ENCODE measurements at regions not wholly inside any gene's neighbourhood (a gene's known extent, or its start where the extent isn't known, plus 50 kb on each side); places are given as distances from the start of the nearest gene placed in this dataset.
"Not testable (repeated sequence)": the region's sequence is repeated elsewhere in the genome, so short reads cannot be mapped to it uniquely, and the experiment has no call there.

- CTCF ChIA-PET; DNase-seq; ATAC-seq (replicated peaks in 1 of 4); H3K9me3 ChIP-seq; H3K36me3 ChIP-seq (ENCODE audit: control insufficient read depth in 2 of 2, extremely low read depth in 1 of 2, insufficient read depth in 1 of 2, low read length in 1 of 2); H3K27ac Mint-ChIP-seq; H3K4me3 Mint-ChIP-seq; H3K4me1 ChIP-seq (ENCODE audit: control insufficient read depth in 1 of 2, extremely low read depth in 1 of 2, insufficient read depth in 2 of 2, low read length in 2 of 2); H3K27ac ChIP-seq (ENCODE audit: low read length); POLR2A ChIA-PET; H3K27me3 ChIP-seq (replicated peaks in 1 of 2; ENCODE audit: control insufficient read depth in 2 of 2, extremely low read depth in 1 of 2, insufficient read depth in 2 of 2, low read length in 1 of 2); H3K4me3 ChIP-seq (ENCODE audit: control insufficient read depth in 1 of 2, extremely low read depth in 1 of 2, low read length in 1 of 2); H3K4me1 Mint-ChIP-seq; H3K36me3 Mint-ChIP-seq; H3K27me3 Mint-ChIP-seq: not testable (repeated sequence)
- WGBS (ENCODE audit: insufficient coverage): 68% methylated on average over 4 of the region's 5 CpGs
- peaks cover 9 to 20% (median 18%) of the 10 kb centered on the region in 3 donors for H3K9me3 Mint-ChIP-seq
These were observed 277.5 kb upstream of the PTPRD start for GRCh38 chr9:10890266-10890665.

DNA sequence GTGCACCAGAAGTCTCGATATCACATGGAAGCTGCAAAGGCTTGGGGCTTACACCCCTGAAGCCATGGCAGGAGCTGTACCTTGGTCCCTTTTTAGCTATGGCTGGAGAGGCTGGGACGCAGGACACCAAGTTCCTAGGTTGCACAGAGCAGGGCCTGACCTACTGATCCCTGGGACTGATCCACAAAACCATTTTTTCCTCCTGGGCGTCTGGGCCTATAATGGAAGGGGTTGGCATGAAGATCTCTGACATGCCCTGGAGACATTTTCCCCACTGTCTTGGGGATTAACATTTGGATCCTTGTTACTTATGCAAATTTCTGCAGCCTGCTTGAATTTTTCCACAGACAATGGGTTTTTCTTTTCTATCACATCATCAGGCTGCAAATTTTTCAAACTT lies 286.7 kb upstream of the PTPRD start:
- CTCF ChIA-PET: no interaction called here
- H3K27ac Mint-ChIP-seq: no peak overlapping the region
- H3K4me1 Mint-ChIP-seq: no peaks in the 10 kb centered on the region
- H3K4me3 Mint-ChIP-seq: no peak overlapping the region
- H3K27ac ChIP-seq (ENCODE audit: low read length): no peak overlapping the region
- no peak for DNase-seq
- POLR2A ChIA-PET: no interaction called here
- H3K36me3 Mint-ChIP-seq: no peaks in the 10 kb centered on the region
- no peak for ATAC-seq (replicated peaks in 1 of 4)
- H3K36me3 ChIP-seq (ENCODE audit: control insufficient read depth in 2 of 2, extremely low read depth in 1 of 2, insufficient read depth in 1 of 2, low read length in 1 of 2): no peaks in the 10 kb centered on the region
- H3K27me3 Mint-ChIP-seq: no peaks in the 10 kb centered on the region
- H3K9me3 Mint-ChIP-seq: peaks cover 17 to 24% (median 18%) of the 10 kb centered on the region in 3 donors
- H3K9me3 ChIP-seq: no peaks in the 10 kb centered on the region
- H3K4me3 ChIP-seq (ENCODE audit: control insufficient read depth in 1 of 2, extremely low read depth in 1 of 2, low read length in 1 of 2): no peak overlapping the region
- WGBS (ENCODE audit: insufficient coverage): 70% methylated on average over 2 of the region's 3 CpGs
- H3K27me3 ChIP-seq (replicated peaks in 1 of 2; ENCODE audit: control insufficient read depth in 2 of 2, extremely low read depth in 1 of 2, insufficient read depth in 2 of 2, low read length in 1 of 2): no peaks in the 10 kb centered on the region
- no peaks in the 10 kb centered on the region for H3K4me1 ChIP-seq (ENCODE audit: control insufficient read depth in 1 of 2, extremely low read depth in 1 of 2, insufficient read depth in 2 of 2, low read length in 2 of 2)

- Histone ChIP-seq H3K27me3 (replicated peaks in 1 of 2; ENCODE audit: control insufficient read depth in 2 of 2, extremely low read depth in 1 of 2, insufficient read depth in 2 of 2, low read length in 1 of 2) (no peaks in the 10 kb centered on the region), H3K9me3 (peaks cover 2% of the 10 kb centered on the region), H3K4me3 (ENCODE audit: control insufficient read depth in 1 of 2, extremely low read depth in 1 of 2, low read length in 1 of 2) (no peak overlapping the region), H3K4me1 (ENCODE audit: control insufficient read depth in 1 of 2, extremely low read depth in 1 of 2, insufficient read depth in 2 of 2, low read length in 2 of 2) (no peaks in the 10 kb centered on the region), H3K36me3 (ENCODE audit: control insufficient read depth in 2 of 2, extremely low read depth in 1 of 2, insufficient read depth in 1 of 2, low read length in 1 of 2) (no peaks in the 10 kb centered on the region), H3K27ac (ENCODE audit: low read length) (no peak overlapping the region)
- no peaks in the 10 kb centered on the region for H3K36me3 Mint-ChIP-seq
- no peak for ATAC-seq (replicated peaks in 1 of 4)
- no peak overlapping the region for H3K27ac Mint-ChIP-seq
- CTCF ChIA-PET: no interaction called here
- DNase-seq: no peak
- POLR2A ChIA-PET: no interaction called here
- H3K27me3 Mint-ChIP-seq: no peaks in the 10 kb centered on the region
- H3K9me3 Mint-ChIP-seq: peaks cover 14 to 25% (median 23%) of the 10 kb centered on the region in 3 donors
- no peaks in the 10 kb centered on the region for H3K4me1 Mint-ChIP-seq
- H3K4me3 Mint-ChIP-seq: no peak overlapping the region
- no CpG with 5 or more reads among the region's 1 CpG for WGBS (ENCODE audit: insufficient coverage)
These were observed 291.2 kb upstream of the PTPRD start for GRCh38 chr9:10903969-10904368.

DNA sequence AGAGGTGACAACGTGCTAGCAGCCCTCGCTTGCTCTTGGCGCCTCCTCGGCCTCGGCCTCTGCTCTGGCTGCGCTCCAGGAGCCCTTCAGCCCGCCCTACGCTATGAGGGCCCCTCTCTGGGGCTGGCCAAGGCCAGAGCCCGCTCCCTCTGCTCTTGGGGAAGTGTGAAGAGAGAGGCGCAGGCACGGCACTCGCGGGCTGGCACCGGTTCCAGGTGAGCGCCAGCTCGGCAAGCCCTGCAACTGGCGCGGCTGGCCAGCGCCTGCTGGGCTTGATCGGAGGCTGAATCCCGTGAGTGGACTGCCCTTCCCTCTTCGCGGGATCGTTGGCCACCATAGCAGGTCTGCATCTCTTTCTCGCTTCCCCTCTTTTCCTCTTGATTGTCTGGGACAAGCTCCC lies 298.0 kb upstream of the PTPRD start:
- 96% methylated on average over 13 of the region's 25 CpGs for WGBS (ENCODE audit: insufficient coverage)
- H3K9me3 Mint-ChIP-seq: peaks cover 18 to 23% (median 21%) of the 10 kb centered on the region in 3 donors
- CTCF ChIA-PET: no interaction called here

GRCh38 chr9:10911373-10911772 lies 298.6 kb upstream of the PTPRD start:
- Histone ChIP-seq H3K36me3 (ENCODE audit: control insufficient read depth in 2 of 2, extremely low read depth in 1 of 2, insufficient read depth in 1 of 2, low read length in 1 of 2) (no peaks in the 10 kb centered on the region), H3K9me3 (no peaks in the 10 kb centered on the region), H3K27ac (ENCODE audit: low read length) (no peak overlapping the region), H3K4me3 (ENCODE audit: control insufficient read depth in 1 of 2, extremely low read depth in 1 of 2, low read length in 1 of 2) (no peak overlapping the region), H3K4me1 (ENCODE audit: control insufficient read depth in 1 of 2, extremely low read depth in 1 of 2, insufficient read depth in 2 of 2, low read length in 2 of 2) (no peaks in the 10 kb centered on the region), H3K27me3 (replicated peaks in 1 of 2; ENCODE audit: control insufficient read depth in 2 of 2, extremely low read depth in 1 of 2, insufficient read depth in 2 of 2, low read length in 1 of 2) (no peaks in the 10 kb centered on the region)
- Mint-ChIP-seq H3K27ac (no peak overlapping the region), H3K36me3 (no peaks in the 10 kb centered on the region), H3K9me3 (peaks cover 16 to 22% (median 20%) of the 10 kb centered on the region in 3 donors), H3K4me1 (no peaks in the 10 kb centered on the region), H3K27me3 (no peaks in the 10 kb centered on the region), H3K4me3 (no peak overlapping the region)
- DNase-seq (no peak), ATAC-seq (replicated peaks in 1 of 4) (no peak)
- CTCF ChIA-PET: no interaction called here
- 88% methylated on average over 6 of the region's 6 CpGs for WGBS (ENCODE audit: insufficient coverage)
- POLR2A ChIA-PET: no interaction called here

More for the DNA sequence above, 298.0 kb upstream of the PTPRD start:
- ATAC-seq (replicated peaks in 1 of 4): no peak
- H3K27ac Mint-ChIP-seq: no peak overlapping the region
- H3K27me3 Mint-ChIP-seq: no peaks in the 10 kb centered on the region
- no peak overlapping the region for H3K4me3 Mint-ChIP-seq
- no peaks in the 10 kb centered on the region for H3K36me3 ChIP-seq (ENCODE audit: control insufficient read depth in 2 of 2, extremely low read depth in 1 of 2, insufficient read depth in 1 of 2, low read length in 1 of 2)
- POLR2A ChIA-PET: no interaction called here
- no peak for DNase-seq
- H3K4me1 Mint-ChIP-seq: no peaks in the 10 kb centered on the region
- H3K4me1 ChIP-seq (ENCODE audit: control insufficient read depth in 1 of 2, extremely low read depth in 1 of 2, insufficient read depth in 2 of 2, low read length in 2 of 2): no peaks in the 10 kb centered on the region
- no peak overlapping the region for H3K4me3 ChIP-seq (ENCODE audit: control insufficient read depth in 1 of 2, extremely low read depth in 1 of 2, low read length in 1 of 2)
- H3K36me3 Mint-ChIP-seq: no peaks in the 10 kb centered on the region
- no peaks in the 10 kb centered on the region for H3K27me3 ChIP-seq (replicated peaks in 1 of 2; ENCODE audit: control insufficient read depth in 2 of 2, extremely low read depth in 1 of 2, insufficient read depth in 2 of 2, low read length in 1 of 2)
- H3K9me3 ChIP-seq: no peaks in the 10 kb centered on the region
- no peak overlapping the region for H3K27ac ChIP-seq (ENCODE audit: low read length)

DNA sequence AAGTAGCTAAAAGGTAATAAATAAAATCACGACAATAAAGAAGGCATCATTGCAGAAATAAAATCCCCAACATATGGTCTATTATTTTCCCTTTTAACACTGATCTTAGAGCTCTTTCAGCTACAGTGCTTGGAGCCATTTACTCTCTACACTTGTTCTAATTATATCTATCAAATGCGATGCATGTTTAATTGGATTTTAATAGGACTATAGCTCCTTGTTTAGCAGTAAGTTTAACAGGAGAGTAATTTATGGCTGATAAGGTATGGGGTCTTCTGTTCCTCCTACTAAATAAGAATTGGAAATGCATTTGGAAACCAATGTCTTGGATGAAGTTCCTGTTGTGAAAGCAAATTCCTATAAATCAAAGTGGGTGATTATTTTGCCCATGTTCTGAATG lies 304.2 kb upstream of the PTPRD start:
- no peaks in the 10 kb centered on the region for H3K27me3 Mint-ChIP-seq

DNA sequence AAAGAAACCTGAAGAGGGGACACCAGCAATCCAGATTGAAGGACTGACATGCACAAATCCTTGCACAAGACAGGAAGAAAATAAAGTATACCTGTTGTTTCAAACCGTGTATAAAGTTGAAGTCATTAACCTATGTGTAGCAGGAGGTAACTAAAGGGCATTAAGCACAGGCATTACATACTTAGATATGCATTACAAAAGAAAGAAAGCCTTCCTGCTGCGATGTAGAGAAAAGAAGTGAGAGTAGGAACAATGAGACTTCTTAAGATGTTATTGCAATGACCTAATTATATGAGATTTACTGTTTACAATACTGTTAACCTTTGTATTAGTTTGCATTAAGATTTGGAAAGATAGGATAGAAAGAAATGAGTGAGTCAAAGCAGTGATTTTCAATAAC lies 308.9 kb upstream of the PTPRD start:
- Mint-ChIP-seq H3K36me3 (no peaks in the 10 kb centered on the region), H3K27me3 (no peaks in the 10 kb centered on the region)
- CTCF ChIA-PET: no interaction called here

More for the DNA sequence above, 304.2 kb upstream of the PTPRD start:
- POLR2A ChIA-PET: no interaction called here
- H3K4me1 Mint-ChIP-seq: no peaks in the 10 kb centered on the region
- H3K4me3 Mint-ChIP-seq: no peak overlapping the region
- no peak overlapping the region for H3K4me3 ChIP-seq (ENCODE audit: control insufficient read depth in 1 of 2, extremely low read depth in 1 of 2, low read length in 1 of 2)
- no peaks in the 10 kb centered on the region for H3K36me3 Mint-ChIP-seq
- DNase-seq (no peak), ATAC-seq (replicated peaks in 1 of 4) (no peak)
- WGBS (ENCODE audit: insufficient coverage): no CpG with 5 or more reads among the region's 2 CpGs
- CTCF ChIA-PET: no interaction called here
- H3K27ac Mint-ChIP-seq: no peak overlapping the region
- H3K27ac ChIP-seq (ENCODE audit: low read length): no peak overlapping the region
- H3K27me3 ChIP-seq (replicated peaks in 1 of 2; ENCODE audit: control insufficient read depth in 2 of 2, extremely low read depth in 1 of 2, insufficient read depth in 2 of 2, low read length in 1 of 2): no peaks in the 10 kb centered on the region
- peaks cover 16 to 22% (median 18%) of the 10 kb centered on the region in 3 donors for H3K9me3 Mint-ChIP-seq
- H3K4me1 ChIP-seq (ENCODE audit: control insufficient read depth in 1 of 2, extremely low read depth in 1 of 2, insufficient read depth in 2 of 2, low read length in 2 of 2): no peaks in the 10 kb centered on the region
- no peaks in the 10 kb centered on the region for H3K9me3 ChIP-seq
- no peaks in the 10 kb centered on the region for H3K36me3 ChIP-seq (ENCODE audit: control insufficient read depth in 2 of 2, extremely low read depth in 1 of 2, insufficient read depth in 1 of 2, low read length in 1 of 2)

More for the DNA sequence above, 308.9 kb upstream of the PTPRD start:
- H3K4me3 ChIP-seq (ENCODE audit: control insufficient read depth in 1 of 2, extremely low read depth in 1 of 2, low read length in 1 of 2): no peak overlapping the region
- no peaks in the 10 kb centered on the region for H3K4me1 ChIP-seq (ENCODE audit: control insufficient read depth in 1 of 2, extremely low read depth in 1 of 2, insufficient read depth in 2 of 2, low read length in 2 of 2)
- DNase-seq (no peak), ATAC-seq (replicated peaks in 1 of 4) (no peak)
- no peaks in the 10 kb centered on the region for H3K27me3 ChIP-seq (replicated peaks in 1 of 2; ENCODE audit: control insufficient read depth in 2 of 2, extremely low read depth in 1 of 2, insufficient read depth in 2 of 2, low read length in 1 of 2)
- no peak overlapping the region for H3K4me3 Mint-ChIP-seq
- no peaks in the 10 kb centered on the region for H3K36me3 ChIP-seq (ENCODE audit: control insufficient read depth in 2 of 2, extremely low read depth in 1 of 2, insufficient read depth in 1 of 2, low read length in 1 of 2)
- no peak overlapping the region for H3K27ac ChIP-seq (ENCODE audit: low read length)
- H3K27ac Mint-ChIP-seq: no peak overlapping the region
- no peaks in the 10 kb centered on the region for H3K9me3 ChIP-seq
- WGBS (ENCODE audit: insufficient coverage): no CpG with 5 or more reads among the region's 2 CpGs
- H3K9me3 Mint-ChIP-seq: peaks cover 10 to 41% (median 28%) of the 10 kb centered on the region in 3 donors
- no peaks in the 10 kb centered on the region for H3K4me1 Mint-ChIP-seq
- POLR2A ChIA-PET: no interaction called here

All from T-cell (primary cell).